ENCODE measurements at regions not wholly inside any gene's neighbourhood (a gene's known extent, or its start where the extent isn't known, plus 50 kb on each side); places are given as distances from the start of the nearest gene placed in this dataset.

DNA sequence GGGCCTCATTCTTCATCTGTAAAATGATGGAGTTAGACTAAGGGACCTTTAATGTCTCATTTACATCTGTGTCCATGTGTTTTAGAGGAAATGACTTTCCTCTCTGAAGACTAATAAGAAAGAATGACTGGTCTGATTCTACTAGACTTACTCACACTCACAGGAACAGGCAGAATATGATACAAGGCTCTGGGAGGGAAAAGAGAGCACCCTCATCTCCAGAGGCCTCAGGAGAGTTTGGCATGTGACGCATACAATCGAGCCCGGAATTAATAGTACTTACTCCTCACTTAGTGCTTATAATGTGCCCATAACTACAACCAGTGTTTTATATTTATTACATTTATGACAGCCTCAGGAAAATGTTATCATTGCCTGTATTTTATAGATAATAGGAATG lies 608.7 kb downstream of the KCTD16 start:
- H3K9me3 ChIP-seq: no peaks in the 10 kb centered on the region
- 57% methylated on average over 3 of the region's 3 CpGs for WGBS (ENCODE audit: missing lambda C conversion rate)
- CTCF ChIA-PET: no interaction called here
- H3K4me3 ChIP-seq: no peak overlapping the region
- FAIRE-seq: no peak
- no peak for TF ChIP-seq MAZ (IDR thresholded peaks at IDR 0.05; ENCODE audit: borderline replicate concordance, low read depth, low read length)
- TF ChIP-seq ESRRA (IDR thresholded peaks at IDR 0.05; ENCODE audit: borderline replicate concordance, low read length): no peak
- no peak for TF ChIP-seq HOXA7 (CRISPR knock-in tag; IDR thresholded peaks at IDR 0.05)
- no peak for TF ChIP-seq NR3C1 (IDR thresholded peaks at IDR 0.05)
- TF ChIP-seq, protein P1, sequence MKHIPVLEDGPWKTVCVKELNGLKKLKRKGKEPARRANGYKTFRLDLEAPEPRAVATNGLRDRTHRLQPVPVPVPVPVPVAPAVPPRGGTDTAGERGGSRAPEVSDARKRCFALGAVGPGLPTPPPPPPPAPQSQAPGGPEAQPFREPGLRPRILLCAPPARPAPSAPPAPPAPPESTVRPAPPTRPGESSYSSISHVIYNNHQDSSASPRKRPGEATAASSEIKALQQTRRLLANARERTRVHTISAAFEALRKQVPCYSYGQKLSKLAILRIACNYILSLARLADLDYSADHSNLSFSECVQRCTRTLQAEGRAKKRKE (CRISPR knock-in tag; IDR thresholded peaks at IDR 0.05; ENCODE audit: low read depth): no peak
- no peak for TF ChIP-seq ZNF302 (CRISPR knock-in tag; IDR thresholded peaks at IDR 0.05)
- TF ChIP-seq TP53 (CRISPR knock-in tag; IDR thresholded peaks at IDR 0.05): no peak
- TF ChIP-seq GATA3 (IDR thresholded peaks at IDR 0.05; ENCODE audit: borderline replicate concordance): no peak
- no peak for TF ChIP-seq KDM1A (IDR thresholded peaks at IDR 0.05; ENCODE audit: low read depth)
- TF ChIP-seq, protein P2, sequence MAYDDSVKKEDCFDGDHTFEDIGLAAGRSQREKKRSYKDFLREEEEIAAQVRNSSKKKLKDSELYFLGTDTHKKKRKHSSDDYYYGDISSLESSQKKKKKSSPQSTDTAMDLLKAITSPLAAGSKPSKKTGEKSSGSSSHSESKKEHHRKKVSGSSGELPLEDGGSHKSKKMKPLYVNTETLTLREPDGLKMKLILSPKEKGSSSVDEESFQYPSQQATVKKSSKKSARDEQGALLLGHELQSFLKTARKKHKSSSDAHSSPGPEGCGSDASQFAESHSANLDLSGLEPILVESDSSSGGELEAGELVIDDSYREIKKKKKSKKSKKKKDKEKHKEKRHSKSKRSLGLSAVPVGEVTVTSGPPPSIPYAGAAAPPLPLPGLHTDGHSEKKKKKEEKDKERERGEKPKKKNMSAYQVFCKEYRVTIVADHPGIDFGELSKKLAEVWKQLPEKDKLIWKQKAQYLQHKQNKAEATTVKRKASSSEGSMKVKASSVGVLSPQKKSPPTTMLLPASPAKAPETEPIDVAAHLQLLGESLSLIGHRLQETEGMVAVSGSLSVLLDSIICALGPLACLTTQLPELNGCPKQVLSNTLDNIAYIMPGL (CRISPR knock-in tag; IDR thresholded peaks at IDR 0.05; ENCODE audit: borderline replicate concordance): no peak
- no peak for ATAC-seq
- no peaks in the 10 kb centered on the region for H3K4me1 ChIP-seq
- DNase-seq (ENCODE audit: low read depth in 1 of 2, low spot score in 1 of 2): no peak
- H3K27ac ChIP-seq: no peak overlapping the region
- POLR2A ChIA-PET: no interaction called here
- no peak overlapping the region for H3K4me2 ChIP-seq

DNA sequence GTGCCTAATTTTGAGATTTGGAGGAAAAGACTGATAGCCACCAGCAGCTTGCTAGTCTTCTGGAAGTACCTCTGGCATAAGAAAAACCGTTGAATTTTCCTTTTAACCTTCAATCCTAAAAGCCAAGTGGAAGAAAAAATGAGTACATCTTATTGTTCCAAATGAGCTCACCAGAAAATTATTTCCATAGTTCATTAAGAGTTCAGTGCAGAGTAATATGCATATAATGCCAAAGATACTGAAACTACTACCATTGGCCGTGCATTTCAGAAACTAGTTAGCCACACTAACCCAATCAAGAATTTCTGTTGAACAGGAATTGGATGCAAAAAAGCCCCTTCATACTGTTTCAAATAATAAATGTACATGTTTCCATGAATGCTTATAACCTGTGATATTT lies 607.9 kb downstream of the KCTD16 start:
- no peak for FAIRE-seq
- no peaks in the 10 kb centered on the region for H3K9me3 ChIP-seq
- H3K4me1 ChIP-seq: no peaks in the 10 kb centered on the region
- no peak for TF ChIP-seq HEYL (CRISPR knock-in tag; IDR thresholded peaks at IDR 0.05)
- H3K27ac ChIP-seq: no peak overlapping the region
- H3K4me3 ChIP-seq: no peak overlapping the region
- no peak for DNase-seq (ENCODE audit: low read depth in 1 of 2, low spot score in 1 of 2)
- WGBS (ENCODE audit: missing lambda C conversion rate): 8% methylated on average over 2 of the region's 2 CpGs
- H3K4me2 ChIP-seq: no peak overlapping the region
- ChIA-PET POLR2A (no interaction called here), CTCF (interaction anchor here (1.1 kb wide), 1 partner anchor 16 kb away, joined by 3 read pairs; no protein-coding TSS in a partner anchor)
- ATAC-seq: no peak

DNA sequence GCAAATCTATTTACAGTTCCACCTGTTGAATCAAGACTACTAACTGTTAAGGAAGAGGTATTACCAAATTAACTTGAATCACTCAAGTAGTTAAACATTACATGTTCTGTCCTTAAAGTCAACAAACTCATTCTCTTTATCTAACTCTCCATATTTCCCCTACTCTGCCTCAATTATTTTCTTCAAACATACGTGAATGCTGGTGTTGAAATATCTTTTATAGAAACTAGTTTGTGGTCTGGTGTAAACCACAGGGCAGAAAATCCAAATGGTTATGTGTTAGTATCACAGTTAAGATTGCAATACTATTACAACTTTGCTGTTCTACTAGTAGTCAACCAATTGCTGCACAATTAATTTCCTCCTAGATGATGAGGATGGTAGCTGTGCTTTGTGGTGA lies 603.5 kb downstream of the KCTD16 start:
- Histone ChIP-seq H3K9me3 (no peaks in the 10 kb centered on the region), H3K4me2 (no peak overlapping the region), H3K4me1 (no peaks in the 10 kb centered on the region), H3K27ac (no peak overlapping the region), H3K4me3 (no peak overlapping the region)
- ChIA-PET POLR2A (no interaction called here), CTCF (no interaction called here)
- no peak for DNase-seq (ENCODE audit: low read depth in 1 of 2, low spot score in 1 of 2)
- no peak for ATAC-seq
- FAIRE-seq: no peak
- WGBS (ENCODE audit: missing lambda C conversion rate): 2% methylated on average over 1 of the region's 1 CpG
- TF ChIP-seq NFE2L2 (conservative IDR thresholded peaks at IDR 0.05; ENCODE audit: low read length) (no peak), RFX5 (IDR thresholded peaks at IDR 0.05) (no peak), CBX8 (IDR thresholded peaks at IDR 0.05) (no peak), NR3C1 (IDR thresholded peaks at IDR 0.05) (no peak), CEBPB (IDR thresholded peaks at IDR 0.05) (no peak), ESRRA (IDR thresholded peaks at IDR 0.05; ENCODE audit: borderline replicate concordance, low read length) (no peak)
- TF ChIP-seq, protein P2 (CRISPR knock-in tag; IDR thresholded peaks at IDR 0.05; ENCODE audit: borderline replicate concordance): no peak

DNA sequence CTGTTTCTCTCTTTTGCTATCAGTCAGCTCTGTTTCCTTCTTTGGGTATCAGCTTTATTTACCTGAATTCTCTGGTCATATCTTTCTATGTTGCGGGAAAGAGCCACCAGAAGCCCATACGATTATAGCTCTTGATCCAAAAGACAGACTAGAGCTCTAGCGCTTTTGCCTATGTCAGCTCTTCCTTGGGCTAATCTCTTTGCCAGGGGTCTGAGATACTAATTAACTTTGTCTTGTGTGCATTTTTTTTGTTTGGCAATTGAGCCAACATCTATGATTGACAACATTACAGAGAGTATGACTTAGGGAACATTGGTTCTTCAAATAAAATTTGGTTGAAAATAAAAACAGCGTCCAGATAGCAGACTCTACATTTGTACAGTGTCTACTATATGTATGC lies 603.0 kb downstream of the KCTD16 start:
- 54% methylated on average over 4 of the region's 4 CpGs for WGBS (ENCODE audit: missing lambda C conversion rate)
- no peak for DNase-seq (ENCODE audit: low read depth in 1 of 2, low spot score in 1 of 2)
- Histone ChIP-seq H3K27ac (no peak overlapping the region), H3K4me2 (no peak overlapping the region), H3K9me3 (no peaks in the 10 kb centered on the region), H3K4me1 (no peaks in the 10 kb centered on the region), H3K4me3 (no peak overlapping the region)
- ChIA-PET CTCF (no interaction called here), POLR2A (no interaction called here)
- no peak for ATAC-seq
- FAIRE-seq: no peak
- TF ChIP-seq, protein P3, sequence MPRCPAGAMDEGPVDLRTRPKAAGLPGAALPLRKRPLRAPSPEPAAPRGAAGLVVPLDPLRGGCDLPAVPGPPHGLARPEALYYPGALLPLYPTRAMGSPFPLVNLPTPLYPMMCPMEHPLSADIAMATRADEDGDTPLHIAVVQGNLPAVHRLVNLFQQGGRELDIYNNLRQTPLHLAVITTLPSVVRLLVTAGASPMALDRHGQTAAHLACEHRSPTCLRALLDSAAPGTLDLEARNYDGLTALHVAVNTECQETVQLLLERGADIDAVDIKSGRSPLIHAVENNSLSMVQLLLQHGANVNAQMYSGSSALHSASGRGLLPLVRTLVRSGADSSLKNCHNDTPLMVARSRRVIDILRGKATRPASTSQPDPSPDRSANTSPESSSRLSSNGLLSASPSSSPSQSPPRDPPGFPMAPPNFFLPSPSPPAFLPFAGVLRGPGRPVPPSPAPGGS (IDR thresholded peaks at IDR 0.05): no peak
- TF ChIP-seq HOXB5 (CRISPR knock-in tag; IDR thresholded peaks at IDR 0.05) (no peak), POLR2A (IDR thresholded peaks at IDR 0.05; ENCODE audit: low read length) (no peak), GATA3 (IDR thresholded peaks at IDR 0.05; ENCODE audit: borderline replicate concordance) (no peak), CEBPB (IDR thresholded peaks at IDR 0.05) (no peak), POLR2AphosphoS2 (conservative IDR thresholded peaks at IDR 0.05; ENCODE audit: low read length) (no peak), SREBF2 (IDR thresholded peaks at IDR 0.05) (no peak), ZFP36 (IDR thresholded peaks at IDR 0.05; ENCODE audit: borderline replicate concordance, partially characterized antibody) (no peak), MAZ (IDR thresholded peaks at IDR 0.05; ENCODE audit: borderline replicate concordance, low read depth, low read length) (no peak), MAFK (IDR thresholded peaks at IDR 0.05; ENCODE audit: partially characterized antibody) (no peak), RCOR1 (IDR thresholded peaks at IDR 0.05; ENCODE audit: low read depth, low read length) (no peak), FOSB (CRISPR knock-in tag; IDR thresholded peaks at IDR 0.05) (no peak), HOXB13 (CRISPR knock-in tag; IDR thresholded peaks at IDR 0.05; ENCODE audit: low read depth) (no peak), FOXS1 (CRISPR knock-in tag; IDR thresholded peaks at IDR 0.05) (no peak)
- TF ChIP-seq, protein P4, sequence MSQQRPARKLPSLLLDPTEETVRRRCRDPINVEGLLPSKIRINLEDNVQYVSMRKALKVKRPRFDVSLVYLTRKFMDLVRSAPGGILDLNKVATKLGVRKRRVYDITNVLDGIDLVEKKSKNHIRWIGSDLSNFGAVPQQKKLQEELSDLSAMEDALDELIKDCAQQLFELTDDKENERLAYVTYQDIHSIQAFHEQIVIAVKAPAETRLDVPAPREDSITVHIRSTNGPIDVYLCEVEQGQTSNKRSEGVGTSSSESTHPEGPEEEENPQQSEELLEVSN (IDR thresholded peaks at IDR 0.05; ENCODE audit: borderline replicate concordance, low read depth): no peak

All from A549 (cell line).